PC-3 (cell line): ENCODE measurements at regions not wholly inside any gene's neighbourhood (a gene's known extent, or its start where the extent isn't known, plus 50 kb on each side); places are given as distances from the start of the nearest gene placed in this dataset.

ENCODE experiments used
- EZH2 ChIP-seq: fragments of 300-600 bp; sonication (generic); IDR thresholded peaks from one replicate; pipeline ENCODE4 v1.6.1; 2017; ENCODE audit warnings: antibody characterized with exemption, mild to moderate bottlenecking, low read length; ENCODE audit not compliant: unreplicated experiment
- TF ChIP-seq, protein P1 (sequence below): fragments of 300-600 bp; sonication (generic); conservative IDR thresholded peaks from 2 replicates; pipeline ENCODE4 v1.5.1; 2017; ENCODE audit warnings: antibody characterized with exemption, low read depth, mild to moderate bottlenecking, low read length

DNA sequence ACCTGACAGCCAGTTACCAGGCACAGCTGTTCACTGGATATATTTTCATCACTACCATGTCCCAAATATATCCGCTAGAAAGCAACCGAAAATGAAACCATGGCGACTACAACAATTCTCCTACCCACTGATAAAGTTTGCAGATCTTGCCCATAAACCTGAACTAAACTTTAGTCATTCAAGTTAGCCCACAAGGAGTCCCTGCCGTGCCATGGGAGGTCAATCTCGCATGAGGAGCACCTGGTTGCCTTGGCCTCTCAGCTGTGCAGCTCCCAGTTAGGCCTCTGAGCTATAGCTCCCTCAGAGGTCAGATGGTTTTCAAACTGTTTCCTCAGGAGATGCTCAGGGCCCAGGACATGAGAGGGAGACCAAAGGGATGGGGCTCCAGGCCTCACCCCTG lies 211.1 kb upstream of the RNF32 start:
- no peak for TF ChIP-seq EZH2
- TF ChIP-seq, protein P1, sequence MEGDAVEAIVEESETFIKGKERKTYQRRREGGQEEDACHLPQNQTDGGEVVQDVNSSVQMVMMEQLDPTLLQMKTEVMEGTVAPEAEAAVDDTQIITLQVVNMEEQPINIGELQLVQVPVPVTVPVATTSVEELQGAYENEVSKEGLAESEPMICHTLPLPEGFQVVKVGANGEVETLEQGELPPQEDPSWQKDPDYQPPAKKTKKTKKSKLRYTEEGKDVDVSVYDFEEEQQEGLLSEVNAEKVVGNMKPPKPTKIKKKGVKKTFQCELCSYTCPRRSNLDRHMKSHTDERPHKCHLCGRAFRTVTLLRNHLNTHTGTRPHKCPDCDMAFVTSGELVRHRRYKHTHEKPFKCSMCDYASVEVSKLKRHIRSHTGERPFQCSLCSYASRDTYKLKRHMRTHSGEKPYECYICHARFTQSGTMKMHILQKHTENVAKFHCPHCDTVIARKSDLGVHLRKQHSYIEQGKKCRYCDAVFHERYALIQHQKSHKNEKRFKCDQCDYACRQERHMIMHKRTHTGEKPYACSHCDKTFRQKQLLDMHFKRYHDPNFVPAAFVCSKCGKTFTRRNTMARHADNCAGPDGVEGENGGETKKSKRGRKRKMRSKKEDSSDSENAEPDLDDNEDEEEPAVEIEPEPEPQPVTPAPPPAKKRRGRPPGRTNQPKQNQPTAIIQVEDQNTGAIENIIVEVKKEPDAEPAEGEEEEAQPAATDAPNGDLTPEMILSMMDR: no peak
